B cell (primary cell): ENCODE measurements at regions not wholly inside any gene's neighbourhood (a gene's known extent, or its start where the extent isn't known, plus 50 kb on each side); places are given as distances from the start of the nearest gene placed in this dataset.

Source experiments
- ATAC-seq: fragments of 200-7000 bp; cut with Tn5 transposase; one replicate; pipeline ENCODE4 v1.10.0; 2021; ENCODE audit warnings: low read depth, mild to moderate bottlenecking, moderate number of reproducible peaks, moderate library complexity
- CTCF ChIA-PET: fragments of 350-600 bp; sonication (Branson Sonifier 250); formaldehyde crosslinking; loops from one replicate; lab custom pipeline; 2021; ENCODE audit warnings: antibody characterized with exemption, inconsistent platforms; lab: Charles Lee
- POLR2A ChIA-PET: fragments of 350-600 bp; sonication (Branson Sonifier 250); formaldehyde crosslinking; loops from one replicate; lab custom pipeline; 2021; ENCODE audit warnings: antibody characterized with exemption; lab: Charles Lee
- DNase-seq: peaks from one replicate; pipeline ENCODE4 v3.0.0; 2013
- H2AFZ ChIP-seq: 2 replicates; pipeline ENCODE4 v1.6.1; 2012; ENCODE audit warnings: mild to moderate bottlenecking, low read depth, low read length; ENCODE audit not compliant: insufficient read depth, poor library complexity, severe bottlenecking
- H3K27ac ChIP-seq, 2 donors: 1 replicate in 1 of 2; 2 replicates in 1 of 2; pipeline ENCODE4 v1.5.1; 2012 to 2013; ENCODE audit warnings: low read length in 2 of 2, mild to moderate bottlenecking in 2 of 2, moderate library complexity in 1 of 2
- H3K27me3 ChIP-seq, 4 experiments: fragments of 200-600 bp in 1 of 4; sonication (generic) in 1 of 4; replicated peaks in 1 of 4; 1 replicate in 2 of 4; 2 replicates in 2 of 4; pipeline versions ENCODE4 v1.6.1 to v1.7.0; 2013 to 2016; ENCODE audit warnings: low read length in 3 of 4, mild to moderate bottlenecking in 2 of 4, mixed read lengths in 1 of 4, moderate library complexity in 1 of 4; ENCODE audit not compliant: insufficient read depth in 4 of 4, control insufficient read depth in 3 of 4; ENCODE audit errors: control extremely low read depth in 1 of 4
- H3K36me3 ChIP-seq, 2 experiments: replicated peaks in 1 of 2; 1 replicate in 1 of 2; 2 replicates in 1 of 2; pipeline versions ENCODE4 v1.6.1 to v1.7.1; 2013; ENCODE audit warnings: low read length in 1 of 2; ENCODE audit not compliant: insufficient read depth in 2 of 2, control insufficient read depth in 1 of 2; ENCODE audit errors: control extremely low read depth in 1 of 2, extremely low read depth in 1 of 2
- H3K4me1 ChIP-seq, 2 donors: fragments of 200-600 bp in 1 of 2; sonication (generic) in 1 of 2; 1 replicate in 1 of 2; 2 replicates in 1 of 2; pipeline versions ENCODE4 v1.5.1 to v1.6.1; 2013 to 2017; ENCODE audit warnings: low read length in 2 of 2; ENCODE audit not compliant: control insufficient read depth in 2 of 2, insufficient read depth in 2 of 2
- H3K4me2 ChIP-seq: replicated peaks from 2 replicates; pipeline ENCODE3; 2012; ENCODE audit warnings: mild to moderate bottlenecking, low read depth, low read length; ENCODE audit not compliant: poor library complexity, severe bottlenecking
- H3K4me3 ChIP-seq, 5 experiments: fragments of 200-600 bp in 1 of 5; sonication (generic) in 1 of 5; 1 replicate in 3 of 5; 2 replicates in 2 of 5; pipeline versions ENCODE4 v1.5.1 to v1.7.0; 2011 to 2016; ENCODE audit warnings: low read length in 4 of 5, mild to moderate bottlenecking in 4 of 5, low read depth in 2 of 5, control low read depth in 1 of 5, moderate library complexity in 1 of 5; ENCODE audit not compliant: insufficient read depth in 1 of 5; ENCODE audit errors: control extremely low read depth in 1 of 5, extremely low read depth in 1 of 5
- H3K79me2 ChIP-seq: fragments of 200-600 bp; sonication (generic); one replicate; pipeline ENCODE4 v1.6.0; 2016; ENCODE audit warnings: low read length; ENCODE audit not compliant: control insufficient read depth, insufficient read depth
- H3K9ac ChIP-seq: fragments of 200-600 bp; sonication (generic); 2 replicates; pipeline ENCODE4 v1.6.1; 2017; ENCODE audit warnings: mild to moderate bottlenecking, low read length, moderate library complexity
- H3K9me3 ChIP-seq, 3 donors: one replicate each; pipeline versions ENCODE4 v1.6.1 to v1.7.1; 2013; ENCODE audit warnings: low read length in 2 of 3; ENCODE audit not compliant: control insufficient read depth in 2 of 3, insufficient read depth in 1 of 3; ENCODE audit errors: control extremely low read depth in 1 of 3
- H4K20me1 ChIP-seq: 2 replicates; pipeline ENCODE4 v1.6.0; 2012; ENCODE audit warnings: mild to moderate bottlenecking, low read length; ENCODE audit not compliant: insufficient read depth, control insufficient read depth, poor library complexity, severe bottlenecking
- H3K27ac Mint-ChIP-seq: one replicate; pipeline ENCODE4 v1.8.0; 2021; ENCODE audit warnings: mixed read lengths
- H3K27me3 Mint-ChIP-seq: one replicate; pipeline ENCODE4 v1.8.0; 2021; ENCODE audit warnings: mixed read lengths
- H3K4me1 Mint-ChIP-seq: one replicate; pipeline ENCODE4 v1.8.0; 2021; ENCODE audit warnings: mixed read lengths
- H3K4me3 Mint-ChIP-seq: one replicate; pipeline ENCODE4 v1.8.0; 2021; ENCODE audit warnings: mixed read lengths
- H3K9me3 Mint-ChIP-seq: one replicate; pipeline ENCODE4 v1.8.0; 2022; ENCODE audit warnings: mixed read lengths; ENCODE audit not compliant: insufficient read depth
- CTCF ChIP-seq: fragments of 200-600 bp; IDR thresholded peaks from one replicate; pipeline ENCODE4 v1.8.0; 2022; ENCODE audit warnings: antibody characterized with exemption, mild to moderate bottlenecking
- EZH2 ChIP-seq: IDR thresholded peaks from 2 replicates; pipeline ENCODE4 v1.6.1; 2012; ENCODE audit warnings: borderline replicate concordance, low read depth, mild to moderate bottlenecking, moderate library complexity, low read length; ENCODE audit not compliant: insufficient read depth, poor library complexity, severe bottlenecking
- WGBS: methylation state at CpG from one replicate; pipeline ENCODE4 v1.1.5; 2013; ENCODE audit warnings: missing lambda C conversion rate; ENCODE audit not compliant: insufficient coverage; 5-methylcytosine and 5-hydroxymethylcytosine counted together
- intact Hi-C: fragments of 100-400 bp; cut with micrococcal nuclease; formaldehyde crosslinking; loops from one replicate; pipeline ENCODE4 v1.10.0; 2022

- no peaks in the 10 kb centered on the region for H3K9me3 Mint-ChIP-seq
- H3K79me2 ChIP-seq = no peaks in the 10 kb centered on the region
- no peaks in the 10 kb centered on the region for H3K9me3 ChIP-seq
- intact Hi-C loops = no loop called here
- H3K4me2 ChIP-seq = no peak overlapping the region
- no peak overlapping the region for H3K9ac ChIP-seq
- H2AFZ ChIP-seq = no peak overlapping the region
- no peaks in the 10 kb centered on the region for H3K36me3 ChIP-seq
- no peak for DNase-seq
- H3K27me3 ChIP-seq = no peaks in the 10 kb centered on the region
- no peaks in the 10 kb centered on the region for H3K4me1 ChIP-seq
- no peaks in the 10 kb centered on the region for H3K27me3 Mint-ChIP-seq
- no peak overlapping the region for H3K27ac Mint-ChIP-seq
- H3K4me3 Mint-ChIP-seq = no peak overlapping the region
- CTCF ChIA-PET = no interaction called here
- H3K27ac ChIP-seq = no peak overlapping the region
- no peak overlapping the region for H3K4me3 ChIP-seq
- TF ChIP-seq EZH2 (no peak), CTCF (no peak)
- POLR2A ChIA-PET = no interaction called here
- H4K20me1 ChIP-seq = no peaks in the 10 kb centered on the region
- no peak for ATAC-seq
- no peaks in the 10 kb centered on the region for H3K4me1 Mint-ChIP-seq
These were observed 2801.9 kb downstream of the PCDH9 start for GRCh38 chr13:64428196-64428595.

- DNase-seq = no peak
- Histone ChIP-seq H3K4me1 (no peaks in the 10 kb centered on the region), H3K9ac (no peak overlapping the region), H3K27ac (no peak overlapping the region), H2AFZ (no peak overlapping the region), H3K4me3 (no peak overlapping the region), H3K79me2 (no peaks in the 10 kb centered on the region), H3K4me2 (no peak overlapping the region), H4K20me1 (no peaks in the 10 kb centered on the region), H3K9me3 (no peaks in the 10 kb centered on the region), H3K27me3 (no peaks in the 10 kb centered on the region), H3K36me3 (no peaks in the 10 kb centered on the region)
- no peak overlapping the region for H3K4me3 Mint-ChIP-seq
- no peak for ATAC-seq
- H3K27me3 Mint-ChIP-seq = no peaks in the 10 kb centered on the region
- no peak overlapping the region for H3K27ac Mint-ChIP-seq
- ChIA-PET CTCF (no interaction called here), POLR2A (no interaction called here)
- intact Hi-C loops = no loop called here
- no peak for TF ChIP-seq EZH2
- no peak for TF ChIP-seq CTCF
- no peaks in the 10 kb centered on the region for H3K4me1 Mint-ChIP-seq
- no CpG with 5 or more reads among the region's 1 CpG for WGBS
- H3K9me3 Mint-ChIP-seq = no peaks in the 10 kb centered on the region
These were observed 2806.7 kb downstream of the PCDH9 start for GRCh38 chr13:64423467-64423866.
